ENCODE measurements at regions not wholly inside any gene's neighbourhood (a gene's known extent, or its start where the extent isn't known, plus 50 kb on each side); places are given as distances from the start of the nearest gene placed in this dataset.

GRCh38 chr5:128011339-128011738 is 72.2 kb upstream of the SLC12A2 start:
- H4K8ac ChIP-seq (replicated peaks; ENCODE audit: insufficient read length, low read depth, low read length) = no peak overlapping the region
- no peak overlapping the region for H2BK120ac ChIP-seq (ENCODE audit: low read depth, low read length, poor library complexity, severe bottlenecking)
- H2BK12ac ChIP-seq (ENCODE audit: insufficient read length, low read depth, low read length) = no peak overlapping the region
- H3K23ac ChIP-seq (ENCODE audit: insufficient read length, low read depth, low read length) = no peak overlapping the region
- no peak overlapping the region for H3T11ph ChIP-seq (ENCODE audit: low read length)
- no peak overlapping the region for H2BK15ac ChIP-seq (ENCODE audit: low read depth, low read length)
- DNase-seq = no peak
- H3K4me2 ChIP-seq (ENCODE audit: insufficient read depth, insufficient read length, low read length) = no peak overlapping the region
- no peaks in the 10 kb centered on the region for H3K9me3 Mint-ChIP-seq
- no peak overlapping the region for H3K27ac Mint-ChIP-seq
- H4K91ac ChIP-seq (ENCODE audit: insufficient read length, low read depth, low read length) = no peak overlapping the region
- no peak overlapping the region for H3K14ac ChIP-seq (ENCODE audit: insufficient read depth, low read length)
- no peak overlapping the region for H4K5ac ChIP-seq (ENCODE audit: insufficient read length, low read depth, low read length)
- no peaks in the 10 kb centered on the region for H3K27me3 ChIP-seq (ENCODE audit: insufficient read depth, low read length)
- no peak overlapping the region for H3K4ac ChIP-seq (ENCODE audit: low read depth, low read length)
- no peak overlapping the region for H3K9ac ChIP-seq (ENCODE audit: extremely low read depth, insufficient read length, low read length)
- H3K27me3 Mint-ChIP-seq (ENCODE audit: low read depth) = no peaks in the 10 kb centered on the region
- no peaks in the 10 kb centered on the region for H3K36me3 Mint-ChIP-seq (ENCODE audit: insufficient read depth in 1 of 3, low read depth in 3 of 3)
- no peak for TF ChIP-seq CTCF (conservative IDR thresholded peaks at IDR 0.05)
- H2AK5ac ChIP-seq (ENCODE audit: insufficient read length, low read length) = no peak overlapping the region
- no peak overlapping the region for H3K56ac ChIP-seq (ENCODE audit: insufficient read length, low read depth, low read length)
- H4K20me1 ChIP-seq (ENCODE audit: control insufficient read depth, insufficient read depth, insufficient read length) = no peaks in the 10 kb centered on the region
- no peaks in the 10 kb centered on the region for H3K79me1 ChIP-seq (ENCODE audit: insufficient read depth, low read depth, low read length, poor library complexity, severe bottlenecking)
- H3K4me1 ChIP-seq (ENCODE audit: insufficient read depth, low read length) = no peaks in the 10 kb centered on the region
- no peak overlapping the region for H3K27ac ChIP-seq (ENCODE audit: insufficient read length, low read depth, low read length)
- H2BK5ac ChIP-seq (ENCODE audit: insufficient read length, low read length) = no peak overlapping the region
- H3K9me3 ChIP-seq (ENCODE audit: control insufficient read depth, low read depth, low read length) = no peaks in the 10 kb centered on the region
- H3K4me3 Mint-ChIP-seq = no peak overlapping the region
- H3K79me2 ChIP-seq (ENCODE audit: insufficient read depth, low read length) = no peaks in the 10 kb centered on the region
- H3K23me2 ChIP-seq (ENCODE audit: insufficient read length, low read depth, low read length, poor library complexity, severe bottlenecking) = no peaks in the 10 kb centered on the region
- H2BK20ac ChIP-seq (ENCODE audit: low read depth, low read length, poor library complexity, severe bottlenecking) = no peak overlapping the region
- H3K4me1 Mint-ChIP-seq = peaks cover 10 to 11% of the 10 kb centered on the region in 2 experiments
- H3K18ac ChIP-seq (ENCODE audit: insufficient read length, low read depth, low read length) = no peak overlapping the region
- no peak overlapping the region for H2AFZ ChIP-seq (ENCODE audit: low read length)
